H1 (cell line): ENCODE measurements at regions not wholly inside any gene's neighbourhood (a gene's known extent, or its start where the extent isn't known, plus 50 kb on each side); places are given as distances from the start of the nearest gene placed in this dataset.

Experiments used
- CTCF ChIA-PET: fragments of 300-600 bp; sonication (Branson Sonifier 250); formaldehyde crosslinking; loops from one replicate; lab custom pipeline; 2021; ENCODE audit not compliant: partially characterized antibody; lab: Charles Lee
- POLR2A ChIA-PET: fragments of 300-600 bp; sonication (Branson Sonifier 250); formaldehyde crosslinking; loops from one replicate; lab custom pipeline; 2021; ENCODE audit warnings: inconsistent platforms; ENCODE audit not compliant: partially characterized antibody; lab: Charles Lee
- DNase-seq, 2 experiments: peaks; one replicate each; pipeline versions ENCODE4 v3.0.0 to v3.0.0-alpha.2; 2010 to 2022; ENCODE audit warnings: low spot score in 2 of 2, low read depth in 1 of 2, mixed read lengths in 1 of 2
- FAIRE-seq: peaks from 2 replicates; lab custom pipeline; 2011; peaks lifted over from hg19 to GRCh38; lab: Jason Lieb, UNC
- H2AFZ ChIP-seq: 2 replicates; pipeline ENCODE4 v1.8.1; 2012; ENCODE audit warnings: low read length, inconsistent platforms
- H2AK5ac ChIP-seq: 2 replicates; pipeline ENCODE4 v1.6.1; 2013; ENCODE audit warnings: low read depth, low read length
- H2BK120ac ChIP-seq: replicated peaks from 2 replicates; pipeline ENCODE3; 2013; ENCODE audit warnings: low read depth, low read length, inconsistent platforms
- H2BK12ac ChIP-seq: 2 replicates; pipeline ENCODE4 v1.6.1; 2013; ENCODE audit warnings: low read depth, low read length
- H2BK15ac ChIP-seq: 2 replicates; pipeline ENCODE4 v1.6.1; 2013; ENCODE audit warnings: low read length
- H2BK20ac ChIP-seq: 2 replicates; pipeline ENCODE4 v1.6.1; 2013; ENCODE audit warnings: low read length
- H2BK5ac ChIP-seq: 2 replicates; pipeline ENCODE4 v1.6.1; 2013; ENCODE audit warnings: low read depth, low read length
- H3K14ac ChIP-seq: 2 replicates; pipeline ENCODE4 v1.6.1; 2013; ENCODE audit warnings: inconsistent platforms; ENCODE audit not compliant: insufficient read length
- H3K18ac ChIP-seq: 2 replicates; pipeline ENCODE4 v1.6.1; 2013; ENCODE audit warnings: low read length; ENCODE audit errors: extremely low read depth
- H3K23ac ChIP-seq: 2 replicates; pipeline ENCODE4 v1.6.1; 2013; ENCODE audit warnings: inconsistent platforms; ENCODE audit not compliant: insufficient read length
- H3K23me2 ChIP-seq: 2 replicates; pipeline ENCODE4 v1.6.1; 2013; ENCODE audit warnings: low read depth, low read length
- H3K27ac ChIP-seq: 2 replicates; pipeline ENCODE4 v1.6.1; 2011; ENCODE audit warnings: low read depth, low read length, inconsistent platforms
- H3K27me3 ChIP-seq, 4 experiments: replicated peaks in 1 of 4; 1 replicate in 1 of 4; 2 replicates in 3 of 4; pipeline versions ENCODE4 v1.6.1 to v1.8.1; 2011 to 2013; ENCODE audit warnings: low read length in 3 of 4, mild to moderate bottlenecking in 3 of 4, inconsistent platforms in 2 of 4, mixed read lengths in 2 of 4, moderate library complexity in 1 of 4; ENCODE audit not compliant: control insufficient read depth in 3 of 4, insufficient read depth in 3 of 4; ENCODE audit errors: extremely low read depth in 1 of 4
- H3K36me3 ChIP-seq, 4 experiments: 2 replicates each; pipeline versions ENCODE4 v1.6.1 to v1.8.1; 2011 to 2013; ENCODE audit warnings: mild to moderate bottlenecking in 4 of 4, low read length in 3 of 4, moderate library complexity in 2 of 4, control low read depth in 1 of 4, inconsistent platforms in 1 of 4; ENCODE audit not compliant: insufficient read depth in 4 of 4, control insufficient read depth in 2 of 4
- H3K4ac ChIP-seq: replicated peaks from 2 replicates; pipeline ENCODE3; 2013; ENCODE audit warnings: low read length, low read depth, mixed read lengths, inconsistent platforms; ENCODE audit not compliant: insufficient read length
- H3K4me1 ChIP-seq, 4 experiments: replicated peaks in 1 of 4; 1 replicate in 1 of 4; 2 replicates in 3 of 4; pipeline versions ENCODE4 v1.6.1 to v1.8.1; 2011 to 2013; ENCODE audit warnings: low read length in 3 of 4, inconsistent platforms in 2 of 4, mixed read lengths in 1 of 4; ENCODE audit not compliant: insufficient read depth in 4 of 4, control insufficient read depth in 3 of 4
- H3K4me2 ChIP-seq, 2 experiments: 2 replicates each; pipeline versions ENCODE4 v1.6.1 to v1.8.1; 2011 to 2013; ENCODE audit warnings: low read depth in 2 of 2, low read length in 2 of 2, control low read depth in 1 of 2, inconsistent platforms in 1 of 2, mild to moderate bottlenecking in 1 of 2; ENCODE audit not compliant: insufficient read depth in 1 of 2
- H3K4me3 ChIP-seq, 4 experiments: fragments of 200-600, 300-600 bp in 1 of 4; sonication (generic), shearing (Covaris generic), sonication (Bioruptor Twin) in 1 of 4; 2 replicates each; pipeline versions ENCODE4 v1.5.1 to v1.8.1; 2011 to 2016; ENCODE audit warnings: low read length in 4 of 4, low read depth in 3 of 4, control low read depth in 2 of 4, inconsistent platforms in 2 of 4, mild to moderate bottlenecking in 2 of 4, mixed read lengths in 1 of 4, moderate library complexity in 1 of 4; ENCODE audit not compliant: insufficient read depth in 2 of 4; ENCODE audit errors: extremely low read depth in 1 of 4
- H3K56ac ChIP-seq: replicated peaks from 2 replicates; pipeline ENCODE3; 2013; ENCODE audit warnings: low read depth, mild to moderate bottlenecking, mixed read lengths, low read length, inconsistent platforms; ENCODE audit not compliant: insufficient read length
- H3K79me1 ChIP-seq: 2 replicates; pipeline ENCODE4 v1.6.1; 2013; ENCODE audit warnings: low read depth, low read length, control low read depth
- H3K79me2 ChIP-seq, 2 experiments: 2 replicates each; pipeline versions ENCODE4 v1.6.1 to v1.8.1; 2012 to 2013; ENCODE audit warnings: low read length in 2 of 2, mild to moderate bottlenecking in 2 of 2, inconsistent platforms in 1 of 2; ENCODE audit not compliant: insufficient read depth in 2 of 2, control insufficient read depth in 1 of 2
- H3K9ac ChIP-seq, 4 experiments: replicated peaks in 1 of 4; 1 replicate in 1 of 4; 2 replicates in 3 of 4; pipeline versions ENCODE4 v1.6.1 to v1.8.1; 2011 to 2013; ENCODE audit warnings: low read depth in 3 of 4, low read length in 3 of 4, control low read depth in 2 of 4, mild to moderate bottlenecking in 2 of 4, moderate library complexity in 2 of 4, inconsistent platforms in 1 of 4; ENCODE audit errors: extremely low read depth in 1 of 4
- H3K9me3 ChIP-seq, 2 experiments: 2 replicates each; pipeline versions ENCODE4 v1.6.1 to v1.8.1; 2012 to 2013; ENCODE audit warnings: mild to moderate bottlenecking in 2 of 2, moderate library complexity in 2 of 2, control low read depth in 1 of 2, inconsistent platforms in 1 of 2, low read depth in 1 of 2, low read length in 1 of 2, mixed read lengths in 1 of 2; ENCODE audit not compliant: insufficient read depth in 2 of 2
- H4K20me1 ChIP-seq, 2 experiments: replicated peaks in 1 of 2; 2 replicates each; pipeline versions ENCODE3 to v1.8.1; 2011 to 2013; ENCODE audit warnings: inconsistent platforms in 2 of 2, low read length in 2 of 2, mild to moderate bottlenecking in 1 of 2; ENCODE audit not compliant: insufficient read depth in 2 of 2, control insufficient read depth in 1 of 2
- H4K5ac ChIP-seq: 2 replicates; pipeline ENCODE4 v1.6.1; 2013; ENCODE audit warnings: low read length, low read depth, mixed read lengths, inconsistent platforms; ENCODE audit not compliant: insufficient read length
- H4K8ac ChIP-seq: 2 replicates; pipeline ENCODE4 v1.8.0; 2013; ENCODE audit warnings: mild to moderate bottlenecking, moderate library complexity, low read length, inconsistent platforms; ENCODE audit not compliant: insufficient read depth; ENCODE audit errors: extremely low read depth
- H4K91ac ChIP-seq: replicated peaks from 2 replicates; pipeline ENCODE3; 2013; ENCODE audit warnings: low read length, mixed read lengths, inconsistent platforms; ENCODE audit not compliant: insufficient read length
- CEBPB ChIP-seq: IDR thresholded peaks from 2 replicates; pipeline ENCODE4 v1.6.1; 2012; ENCODE audit warnings: low read depth, low read length
- EGR1 ChIP-seq: IDR thresholded peaks from 2 replicates; pipeline ENCODE4 v1.6.1; 2011; ENCODE audit warnings: low read depth, low read length, borderline replicate concordance
- EP300 ChIP-seq, 2 experiments: IDR thresholded peaks; 1 replicate in 1 of 2; 2 replicates in 1 of 2; pipeline ENCODE4 v1.6.1; 2011 to 2012; ENCODE audit warnings: low read depth in 2 of 2, low read length in 2 of 2, mild to moderate bottlenecking in 2 of 2, borderline replicate concordance in 1 of 2, inconsistent platforms in 1 of 2, moderate library complexity in 1 of 2
- FOSL1 ChIP-seq: IDR thresholded peaks from 2 replicates; pipeline ENCODE4 v1.6.1; 2011; ENCODE audit warnings: mild to moderate bottlenecking, low read depth, low read length, moderate library complexity; ENCODE audit not compliant: insufficient read depth
- KDM1A ChIP-seq: fragments of 200-600, 300-600 bp; sonication (generic); IDR thresholded peaks from 2 replicates; pipeline ENCODE4 v1.7.1; 2016; ENCODE audit warnings: mild to moderate bottlenecking, low read length, borderline replicate concordance
- KDM4A ChIP-seq: IDR thresholded peaks from one replicate; pipeline ENCODE4 v1.7.1; 2012; ENCODE audit warnings: low read depth, mild to moderate bottlenecking, moderate library complexity, low read length, inconsistent platforms; ENCODE audit not compliant: severe bottlenecking
- KDM5A ChIP-seq: fragments of 200-600 bp; IDR thresholded peaks from 2 replicates; pipeline ENCODE4 v1.7.1; 2012; ENCODE audit warnings: mild to moderate bottlenecking, low read length, inconsistent platforms, mixed read lengths
- RFX5 ChIP-seq: IDR thresholded peaks from 2 replicates; pipeline ENCODE4 v1.6.1; 2011; ENCODE audit warnings: low read depth, low read length, improper control_type of control experiment, borderline replicate concordance
- SRF ChIP-seq: IDR thresholded peaks from 2 replicates; pipeline ENCODE4 v1.6.1; 2011; ENCODE audit warnings: mild to moderate bottlenecking, low read depth, low read length, moderate library complexity
- TAF1 ChIP-seq: IDR thresholded peaks from 2 replicates; pipeline ENCODE4 v1.6.1; 2011; ENCODE audit warnings: mild to moderate bottlenecking, low read depth, low read length
- YY1 ChIP-seq: IDR thresholded peaks from 2 replicates; pipeline ENCODE4 v1.6.1; 2011; ENCODE audit warnings: low read depth, mild to moderate bottlenecking, low read length
- WGBS, 2 experiments: shearing (Covaris generic) in 1 of 2; methylation state at CpG; one replicate each; pipeline versions ENCODE4 v1.1.6 to v1.1.7; 2013 to 2015; ENCODE audit warnings: low lambda C conversion rate in 2 of 2, mixed read lengths in 2 of 2, inconsistent platforms in 1 of 2, low coverage in 1 of 2, missing lambda C conversion rate in 1 of 2; ENCODE audit not compliant: insufficient replicate concordance in 2 of 2, insufficient coverage in 1 of 2, insufficient read length in 1 of 2; ENCODE audit errors: extremely low coverage in 1 of 2, missing lambda C conversion rate in 1 of 2; 5-methylcytosine and 5-hydroxymethylcytosine counted together

DNA sequence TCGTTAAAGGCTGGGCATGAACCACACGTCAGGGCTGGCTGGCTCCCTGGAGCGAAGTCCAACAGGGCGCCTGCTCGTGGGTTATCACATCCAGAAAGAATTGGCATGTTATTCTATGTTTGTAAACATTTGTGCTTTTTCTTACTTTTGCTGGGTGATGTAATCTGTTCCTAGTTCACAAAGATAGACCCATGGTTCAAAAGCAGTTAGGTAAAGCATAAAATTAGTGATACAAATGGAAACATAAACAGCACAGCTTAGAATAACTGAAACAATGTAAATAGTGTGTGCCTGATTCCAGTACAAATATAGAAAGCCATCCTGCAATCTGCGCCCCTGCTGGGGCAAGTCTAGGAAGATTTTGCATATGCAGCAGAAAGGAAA lies 184.0 kb upstream of the C1orf174 start:
- no peak for FAIRE-seq
- no peak overlapping the region for H3K4ac ChIP-seq
- H4K8ac ChIP-seq: no peak overlapping the region
- H3K36me3 ChIP-seq: no peaks in the 10 kb centered on the region
- H3K79me2 ChIP-seq: no peaks in the 10 kb centered on the region
- H4K5ac ChIP-seq: no peak overlapping the region
- no peaks in the 10 kb centered on the region for H3K27me3 ChIP-seq
- no peak overlapping the region for H3K4me3 ChIP-seq
- no peaks in the 10 kb centered on the region for H3K79me1 ChIP-seq
- no peak overlapping the region for H2BK20ac ChIP-seq
- no peaks in the 10 kb centered on the region for H4K20me1 ChIP-seq
- no peak overlapping the region for H2BK15ac ChIP-seq
- WGBS, 2 experiments: 88% methylated on average over 6 of the region's 6 CpGs; no CpG with 5 or more reads in 1 of the 2 experiments
- no peak overlapping the region for H2AK5ac ChIP-seq
- H2BK120ac ChIP-seq: no peak overlapping the region
- H2BK5ac ChIP-seq: no peak overlapping the region
- peaks cover 3% of the 10 kb centered on the region; the same call in 1 of the 2 replicates for H3K23me2 ChIP-seq
- no peaks in the 10 kb centered on the region for H3K4me1 ChIP-seq
- no peak overlapping the region for H3K27ac ChIP-seq
- H3K23ac ChIP-seq: no peak overlapping the region
- no peak overlapping the region for H2AFZ ChIP-seq
- H3K4me2 ChIP-seq: no peak overlapping the region
- no peak overlapping the region for H3K9ac ChIP-seq
- H3K56ac ChIP-seq: no peak overlapping the region
- no peaks in the 10 kb centered on the region; a peak in 2 of 4 replicates for H3K9me3 ChIP-seq
- CTCF ChIA-PET: no interaction called here
- no peak overlapping the region for H2BK12ac ChIP-seq
- no peak overlapping the region for H3K18ac ChIP-seq
- no peak overlapping the region for H3K14ac ChIP-seq
- POLR2A ChIA-PET: no interaction called here
- no peak for TF ChIP-seq KDM5A
- no peak for TF ChIP-seq EP300 (IDR thresholded peaks at IDR 0.05; ENCODE audit: borderline replicate concordance in 1 of 2, low read depth in 2 of 2, low read length in 2 of 2)
- no peak for TF ChIP-seq KDM1A
- no peak for TF ChIP-seq TAF1
- TF ChIP-seq SRF: no peak
- TF ChIP-seq KDM4A: no peak
- no peak for TF ChIP-seq YY1
- TF ChIP-seq RFX5: no peak
- no peak for TF ChIP-seq FOSL1
- TF ChIP-seq EGR1: no peak
- no peak for TF ChIP-seq CEBPB
- DNase-seq: no peak
- H4K91ac ChIP-seq: no peak overlapping the region
